Ovary (tissue), 7 donors: ENCODE measurements at regions not wholly inside any gene's neighbourhood (a gene's known extent, or its start where the extent isn't known, plus 50 kb on each side); places are given as distances from the start of the nearest gene placed in this dataset.

Experiments
- DNase-seq, 5 donors: peaks; one replicate each; pipeline ENCODE4 v3.0.0-alpha.2; 2019 to 2020
- H3K27ac ChIP-seq, 2 donors: fragments of 200-600 bp; one replicate each; pipeline versions ENCODE4 v1.5.1 to v1.8.0; 2019 to 2022
- H3K27me3 ChIP-seq: fragments of 200-600 bp; one replicate; pipeline ENCODE4 v1.8.0; 2022
- H3K36me3 ChIP-seq: fragments of 200-600 bp; sonication (generic); one replicate; pipeline ENCODE4 v1.5.1; 2019
- H3K4me1 ChIP-seq: one replicate; pipeline ENCODE4 v1.8.1; 2013; ENCODE audit warnings: mild to moderate bottlenecking, moderate library complexity; ENCODE audit not compliant: insufficient read depth
- H3K4me3 ChIP-seq: fragments of 200-600 bp; sonication (generic); one replicate; pipeline ENCODE4 v1.5.1; 2017
- H3K9me3 ChIP-seq, 2 donors: fragments of 200-600 bp in 1 of 2; sonication (generic) in 1 of 2; one replicate each; pipeline versions ENCODE4 v1.5.1 to v1.8.1; 2013 to 2019; ENCODE audit warnings: mild to moderate bottlenecking in 1 of 2, moderate library complexity in 1 of 2
- CTCF ChIP-seq, 3 donors: fragments of 450-650 bp in 2 of 3; fragments of 200-600 bp in 1 of 3; IDR thresholded peaks; one replicate each; pipeline versions ENCODE4 v1.5.1 to v1.8.0; 2016 to 2022; ENCODE audit warnings: antibody characterized with exemption in 3 of 3, mild to moderate bottlenecking in 1 of 3
- EP300 ChIP-seq: sonication (generic); formaldehyde crosslinking; IDR thresholded peaks from one replicate; pipeline ENCODE4 v1.6.1; 2017; ENCODE audit warnings: antibody characterized with exemption
- POLR2A ChIP-seq: fragments of 450-650 bp; IDR thresholded peaks from one replicate; pipeline ENCODE4 v1.6.1; 2017; ENCODE audit warnings: antibody characterized with exemption, mild to moderate bottlenecking, moderate library complexity
- WGBS, 3 donors: extraction: QIAGEN DNeasy Blood & Tissue Kit in 1 of 3; methylation state at CpG; one replicate each; pipeline versions ENCODE4 v1.1.5 to v1.1.7; 2013 to 2017; 5-methylcytosine and 5-hydroxymethylcytosine counted together
- intact Hi-C, 4 donors: fragments of 100-400 bp; cut with DNase I; formaldehyde crosslinking; loops; one replicate each; pipeline versions ENCODE4 v1.11.0 to v1.15.1; 2022 to 2023
- donor health status: DM: no; HTN: no; CAD: no; lungs with moderate emphysema.
- donor health status: DM: no; HTN: no; CAD: no.
- donor health status: Bipolar disorder and iron deficiency.
- donor health status: DM: no; HTN: no; CAD: no.
- donor health status: DM: yes; HTN: yes; CAD: no.

- no peak for DNase-seq
- TF ChIP-seq POLR2A: no peak
- no peak for TF ChIP-seq EP300
- no peak for TF ChIP-seq CTCF (IDR thresholded peaks at IDR 0.05)
- no peaks in the 10 kb centered on the region for H3K36me3 ChIP-seq
- no peak overlapping the region for H3K27ac ChIP-seq
- H3K4me1 ChIP-seq: no peaks in the 10 kb centered on the region
- no peaks in the 10 kb centered on the region for H3K9me3 ChIP-seq
- intact Hi-C loops: no loop called here
- 97 to 99% (median 98%) methylated on average over 5 of the region's 5 CpGs for WGBS, 3 donors
- H3K27me3 ChIP-seq: no peaks in the 10 kb centered on the region
- H3K4me3 ChIP-seq: no peak overlapping the region
Measured at GRCh38 chr1:194181845-194182244, 995.4 kb upstream of the B3GALT2 start.

DNA sequence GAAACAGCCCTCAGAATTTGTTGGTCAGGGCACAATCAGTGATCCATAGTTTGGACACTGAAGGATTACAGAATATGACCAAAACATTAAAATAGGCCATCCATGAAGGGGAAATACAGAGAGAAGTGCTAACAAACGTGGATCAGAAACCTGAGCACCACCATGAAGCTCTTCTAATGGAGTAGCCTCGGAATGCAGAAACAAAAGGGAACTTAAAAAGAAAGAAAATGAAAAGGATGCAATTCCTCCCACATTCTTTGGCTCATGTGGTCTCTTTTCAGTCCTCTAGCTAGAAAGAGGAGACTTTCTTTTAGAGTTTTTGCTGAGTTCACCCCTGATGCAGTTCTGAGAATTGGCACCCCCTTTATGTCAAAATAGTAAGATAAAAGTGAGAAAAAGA lies 989.8 kb upstream of the B3GALT2 start:
- WGBS, 3 donors: 75 to 78% (median 75%) methylated on average over 2 of the region's 2 CpGs

DNA sequence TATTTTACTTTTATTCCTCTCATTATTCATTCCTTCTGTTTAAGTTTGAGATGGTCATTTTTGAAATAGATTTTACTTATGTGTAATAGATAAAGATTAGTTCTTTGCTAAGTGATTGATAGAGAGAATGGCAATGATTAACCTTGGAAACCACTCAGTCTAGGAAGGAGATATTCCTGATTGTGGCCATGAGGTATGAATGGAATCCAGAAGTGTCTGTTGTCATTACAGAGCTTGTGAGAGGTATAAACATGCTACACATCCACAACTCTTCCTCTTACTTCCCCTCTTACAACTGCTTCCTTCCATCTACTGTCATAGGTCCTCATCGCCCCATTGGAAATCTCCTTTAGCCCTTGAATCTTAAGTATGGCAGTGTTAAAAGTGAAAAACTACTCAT lies 988.8 kb upstream of the B3GALT2 start:
- intact Hi-C loops: no loop called here
- WGBS, 3 donors: 96 to 99% (median 98%) methylated on average over 1 of the region's 1 CpG
- Histone ChIP-seq H3K27ac (no peak overlapping the region), H3K27me3 (no peaks in the 10 kb centered on the region), H3K36me3 (no peaks in the 10 kb centered on the region), H3K4me3 (no peak overlapping the region), H3K4me1 (no peaks in the 10 kb centered on the region), H3K9me3 (no peaks in the 10 kb centered on the region)
- no peak for DNase-seq
- TF ChIP-seq CTCF (IDR thresholded peaks at IDR 0.05) (no peak), POLR2A (no peak), EP300 (no peak)

More for the DNA sequence above, 989.8 kb upstream of the B3GALT2 start:
- intact Hi-C loops: no loop called here
- H3K4me1 ChIP-seq: no peaks in the 10 kb centered on the region
- H3K27ac ChIP-seq: no peak overlapping the region
- H3K9me3 ChIP-seq: no peaks in the 10 kb centered on the region
- TF ChIP-seq EP300 (no peak), CTCF (IDR thresholded peaks at IDR 0.05) (no peak), POLR2A (no peak)
- no peaks in the 10 kb centered on the region for H3K36me3 ChIP-seq
- DNase-seq: no peak
- no peak overlapping the region for H3K4me3 ChIP-seq
- H3K27me3 ChIP-seq: no peaks in the 10 kb centered on the region

DNA sequence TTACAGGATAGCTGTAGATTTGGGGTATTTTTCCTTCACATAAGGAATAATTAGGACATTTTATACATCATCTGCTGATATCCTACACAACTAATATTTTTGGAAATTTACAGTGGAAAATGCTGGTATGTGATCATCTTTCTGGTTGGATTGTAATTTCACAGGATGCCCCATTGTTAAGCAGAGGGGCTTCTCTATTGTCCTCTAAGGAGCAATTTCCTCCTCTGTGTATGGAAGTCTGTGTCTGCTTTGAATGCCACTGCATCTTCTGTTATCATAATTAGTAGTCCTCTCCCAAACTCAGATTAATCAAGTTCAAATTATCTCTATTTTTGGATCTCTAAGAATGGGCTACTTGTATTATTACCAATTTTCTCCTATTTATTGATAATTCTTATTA lies 988.1 kb upstream of the B3GALT2 start:
- no peaks in the 10 kb centered on the region for H3K9me3 ChIP-seq
- no peaks in the 10 kb centered on the region for H3K4me1 ChIP-seq
- TF ChIP-seq POLR2A (no peak), CTCF (IDR thresholded peaks at IDR 0.05) (no peak), EP300 (no peak)
- DNase-seq: no peak
- H3K27me3 ChIP-seq: no peaks in the 10 kb centered on the region
- no peak overlapping the region for H3K27ac ChIP-seq
- H3K36me3 ChIP-seq: no peaks in the 10 kb centered on the region
- intact Hi-C loops: no loop called here
- no peak overlapping the region for H3K4me3 ChIP-seq

DNA sequence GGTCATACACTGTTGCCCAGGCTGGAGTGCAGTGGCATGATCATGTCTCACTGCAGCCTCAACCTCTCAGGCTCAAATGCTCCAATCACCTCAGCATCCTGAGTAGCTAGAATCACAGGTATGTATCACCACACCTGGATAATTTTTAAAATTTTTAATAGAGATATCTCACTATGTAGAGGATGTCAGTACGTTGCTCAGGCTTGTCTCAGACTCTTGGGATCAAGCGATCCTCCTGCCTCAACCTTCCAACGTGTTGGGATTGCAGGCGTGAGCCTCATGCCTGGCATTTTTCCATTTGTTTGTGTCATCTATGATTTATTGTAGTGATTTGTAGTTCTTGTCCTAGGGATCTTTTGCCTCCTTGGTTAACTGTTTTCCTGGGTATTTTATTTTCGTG lies 985.2 kb upstream of the B3GALT2 start:
- 87 to 89% (median 89%) methylated on average over 5 of the region's 5 CpGs for WGBS, 3 donors
- intact Hi-C loops: no loop called here

More for the DNA sequence above, 985.2 kb upstream of the B3GALT2 start:
- no peak for TF ChIP-seq EP300
- TF ChIP-seq POLR2A: no peak
- no peak for TF ChIP-seq CTCF (IDR thresholded peaks at IDR 0.05)
- no peaks in the 10 kb centered on the region for H3K36me3 ChIP-seq
- H3K9me3 ChIP-seq: no peaks in the 10 kb centered on the region
- H3K27me3 ChIP-seq: no peaks in the 10 kb centered on the region
- H3K4me3 ChIP-seq: no peak overlapping the region
- DNase-seq: no peak
- H3K4me1 ChIP-seq: no peaks in the 10 kb centered on the region
- no peak overlapping the region for H3K27ac ChIP-seq
